DOHH2 (cell line): ENCODE measurements at regions not wholly inside any gene's neighbourhood (a gene's known extent, or its start where the extent isn't known, plus 50 kb on each side); places are given as distances from the start of the nearest gene placed in this dataset.

Experiments used
- EZH2phosphoT487 ChIP-seq: fragments of 200-600 bp; sonication (generic); IDR thresholded peaks from 2 replicates; pipeline ENCODE4 v1.6.1; 2017; ENCODE audit warnings: borderline replicate concordance, mild to moderate bottlenecking, antibody characterized with exemption, low read length, moderate library complexity, mixed read lengths
- TF ChIP-seq, protein P1 (sequence below): fragments of 200-600 bp; sonication (generic); IDR thresholded peaks from one replicate; pipeline ENCODE4 v1.5.1; 2014; ENCODE audit warnings: antibody characterized with exemption, mild to moderate bottlenecking, low read depth, low read length; ENCODE audit not compliant: poor library complexity, severe bottlenecking

DNA sequence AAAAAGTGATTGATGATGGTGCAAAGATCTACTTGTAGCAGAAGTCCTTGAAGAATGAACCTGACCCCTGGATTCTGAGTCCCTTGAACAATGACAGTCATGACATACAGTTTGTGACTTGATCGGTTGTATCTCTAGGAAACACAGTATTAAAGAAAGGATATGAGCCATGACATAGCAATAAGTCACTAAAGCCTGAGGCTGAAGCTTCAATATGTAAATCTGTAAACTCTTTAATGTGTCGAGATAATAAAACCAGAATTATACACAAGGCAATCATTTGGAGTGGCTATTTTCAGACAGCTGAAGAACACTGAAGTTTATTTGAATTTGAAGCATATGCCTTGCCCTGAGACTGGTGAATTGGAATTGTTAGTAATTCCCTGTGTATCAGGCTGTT lies 911.5 kb upstream of the RAG2 start:
- TF ChIP-seq, protein P1, sequence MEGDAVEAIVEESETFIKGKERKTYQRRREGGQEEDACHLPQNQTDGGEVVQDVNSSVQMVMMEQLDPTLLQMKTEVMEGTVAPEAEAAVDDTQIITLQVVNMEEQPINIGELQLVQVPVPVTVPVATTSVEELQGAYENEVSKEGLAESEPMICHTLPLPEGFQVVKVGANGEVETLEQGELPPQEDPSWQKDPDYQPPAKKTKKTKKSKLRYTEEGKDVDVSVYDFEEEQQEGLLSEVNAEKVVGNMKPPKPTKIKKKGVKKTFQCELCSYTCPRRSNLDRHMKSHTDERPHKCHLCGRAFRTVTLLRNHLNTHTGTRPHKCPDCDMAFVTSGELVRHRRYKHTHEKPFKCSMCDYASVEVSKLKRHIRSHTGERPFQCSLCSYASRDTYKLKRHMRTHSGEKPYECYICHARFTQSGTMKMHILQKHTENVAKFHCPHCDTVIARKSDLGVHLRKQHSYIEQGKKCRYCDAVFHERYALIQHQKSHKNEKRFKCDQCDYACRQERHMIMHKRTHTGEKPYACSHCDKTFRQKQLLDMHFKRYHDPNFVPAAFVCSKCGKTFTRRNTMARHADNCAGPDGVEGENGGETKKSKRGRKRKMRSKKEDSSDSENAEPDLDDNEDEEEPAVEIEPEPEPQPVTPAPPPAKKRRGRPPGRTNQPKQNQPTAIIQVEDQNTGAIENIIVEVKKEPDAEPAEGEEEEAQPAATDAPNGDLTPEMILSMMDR = no peak
- no peak for TF ChIP-seq EZH2phosphoT487
